Right forelimb (tissue), 1 donor: ENCODE measurements at regions not wholly inside any gene's neighbourhood (a gene's known extent, or its start where the extent isn't known, plus 50 kb on each side); places are given as distances from the start of the nearest gene placed in this dataset.

ENCODE experiments used
- DNase-seq: peaks from one replicate; pipeline ENCODE4 v3.0.0-alpha.2; 2018

DNA sequence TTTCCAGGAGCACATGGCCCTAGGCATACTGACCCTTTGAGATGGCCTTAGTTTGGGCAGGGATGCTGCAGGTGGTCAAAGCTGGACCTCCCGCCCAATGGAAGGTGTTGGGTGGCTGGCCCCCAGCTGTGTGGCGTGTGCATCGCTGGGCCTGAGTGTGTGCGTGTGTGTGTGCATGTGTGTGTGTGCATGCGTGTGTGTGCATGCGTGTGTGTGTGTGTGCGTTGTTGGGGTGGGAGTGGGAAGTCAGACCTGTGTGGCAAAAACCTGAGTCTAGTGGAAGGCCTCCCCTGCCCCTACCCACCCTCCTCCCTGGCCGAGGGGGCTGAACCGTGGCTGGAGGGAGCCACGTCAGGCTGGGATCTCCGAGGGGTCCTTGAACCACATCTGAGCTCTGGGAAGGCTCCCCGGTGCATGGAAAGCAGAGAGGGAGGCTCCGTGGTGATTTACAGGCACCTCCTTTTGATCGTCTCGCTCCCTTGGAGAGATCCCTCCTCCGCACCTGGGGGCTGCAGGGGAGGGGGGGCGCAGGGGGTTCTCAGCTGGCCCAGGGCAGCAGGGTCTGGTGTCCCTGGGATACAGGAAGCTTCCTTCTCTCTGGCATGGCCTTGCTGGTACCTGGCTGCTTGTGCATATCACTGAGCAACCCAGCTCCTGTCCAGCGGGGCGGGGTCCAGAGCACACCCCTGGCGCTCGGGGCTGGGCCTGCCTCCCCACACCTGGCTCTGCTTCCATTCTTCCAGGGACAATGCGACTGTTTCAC, 124.7 kb upstream of the WNT4 start:
- DNase-seq, result no peak

DNA sequence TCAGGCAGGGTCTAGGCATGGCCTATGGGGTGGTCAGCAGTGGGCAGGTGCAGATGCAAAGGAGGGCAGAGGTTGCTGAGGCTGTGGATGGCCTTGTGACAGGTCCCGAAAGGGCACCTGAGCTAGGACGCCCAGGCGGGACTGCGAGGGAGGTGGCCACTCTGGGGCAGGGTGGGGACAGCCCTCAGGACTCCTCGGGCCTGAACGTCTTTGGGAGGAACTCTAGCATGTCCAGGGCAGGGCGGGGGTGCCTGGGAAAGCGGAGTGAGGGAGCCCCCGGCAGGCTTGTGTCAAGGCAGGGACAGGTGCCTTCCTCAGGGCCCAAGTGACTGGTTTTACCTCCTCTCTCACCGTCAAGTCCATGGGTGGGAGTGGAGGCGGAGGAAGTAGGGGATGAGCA, 125.4 kb upstream of the WNT4 start:
- DNase-seq, result no peak

DNA sequence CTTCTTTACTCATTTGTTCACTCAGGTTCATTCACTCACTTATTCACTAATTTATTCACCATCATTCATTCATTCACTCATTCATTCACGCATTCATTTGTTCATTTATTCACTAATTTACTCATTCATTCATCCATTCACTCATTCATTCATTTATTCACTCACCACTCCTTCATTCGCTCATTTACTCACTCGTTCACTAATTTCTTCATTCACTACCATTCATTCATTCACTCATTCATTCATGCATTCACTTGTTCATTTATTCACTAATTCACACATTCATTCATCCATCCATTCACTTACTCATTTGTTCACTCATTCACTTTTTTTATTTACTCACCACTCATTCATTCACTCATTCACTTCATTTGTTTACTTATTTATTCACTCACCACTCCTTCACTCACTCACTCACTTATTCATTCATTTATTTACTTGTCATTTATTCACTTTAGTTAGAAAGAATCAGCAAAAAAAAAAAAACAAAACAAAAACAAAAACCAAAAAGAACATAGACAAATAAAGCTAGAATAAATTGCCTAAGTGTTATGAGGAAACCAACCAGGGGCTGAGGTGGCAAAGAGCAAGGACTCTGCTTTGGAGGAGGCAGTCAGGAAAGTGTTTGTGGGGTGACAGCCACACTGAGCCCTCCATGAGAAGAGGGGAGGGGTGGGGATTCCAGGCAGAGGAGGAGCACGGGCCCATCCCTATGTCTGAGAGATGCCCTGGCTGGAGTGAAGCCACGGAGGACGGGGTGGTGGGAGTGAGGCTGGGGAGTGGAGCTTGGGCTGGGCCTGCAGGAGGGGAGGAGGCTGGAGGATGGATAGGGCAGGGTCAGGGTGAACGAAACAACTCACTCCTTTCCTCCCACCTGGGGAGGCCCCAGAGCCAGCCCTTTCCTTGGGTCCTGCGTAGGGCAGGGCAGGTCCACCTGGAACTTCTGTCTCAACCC, 129.2 kb upstream of the WNT4 start:
- DNase-seq, result no peak

DNA sequence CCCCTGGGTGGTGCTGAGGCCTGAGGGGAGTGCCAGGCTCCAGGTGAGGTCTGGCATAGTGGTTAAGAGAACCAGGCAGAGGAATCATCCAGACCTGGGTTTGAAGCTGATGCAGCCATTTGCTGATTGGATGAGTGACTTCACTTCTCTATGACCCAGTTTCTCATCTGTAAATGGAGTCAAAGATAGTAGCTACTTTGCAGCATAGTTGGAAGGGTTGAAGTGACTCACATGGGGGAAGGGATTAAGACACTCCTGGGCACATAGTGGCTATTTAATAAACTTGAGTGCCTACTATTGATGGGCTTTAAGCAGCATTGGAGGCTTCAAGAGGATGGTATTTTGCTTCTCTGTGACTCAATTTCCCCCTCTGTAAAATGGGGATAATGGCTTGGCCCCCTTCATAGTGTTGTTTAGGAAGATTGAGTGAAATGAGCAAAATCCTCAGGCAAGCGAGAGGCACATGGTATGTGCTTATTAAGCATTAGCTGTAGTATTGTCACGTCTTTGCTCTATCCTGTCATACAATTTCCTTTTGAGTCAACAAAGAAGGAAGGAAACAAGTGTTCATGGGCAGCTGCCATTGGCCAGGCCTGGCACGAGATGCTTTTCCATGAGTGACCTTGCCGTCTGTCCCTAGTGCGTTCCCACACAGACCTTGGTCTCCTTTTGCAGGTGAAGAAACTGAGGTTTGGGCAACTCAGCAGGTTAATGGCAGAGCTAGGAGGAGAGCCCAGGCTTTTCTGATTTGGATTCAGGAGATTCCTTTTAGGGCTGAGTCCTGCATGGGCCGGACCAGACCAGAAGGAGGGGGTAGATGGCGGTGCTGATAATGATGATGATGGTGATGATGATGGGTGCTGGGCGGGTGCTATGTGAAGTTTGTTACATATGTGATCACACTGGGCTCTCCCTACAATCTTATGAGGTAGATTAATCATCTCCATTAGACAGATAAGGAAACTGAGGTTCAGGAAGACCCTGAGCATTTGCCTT, 131.1 kb upstream of the WNT4 start:
- no peak for DNase-seq

DNA sequence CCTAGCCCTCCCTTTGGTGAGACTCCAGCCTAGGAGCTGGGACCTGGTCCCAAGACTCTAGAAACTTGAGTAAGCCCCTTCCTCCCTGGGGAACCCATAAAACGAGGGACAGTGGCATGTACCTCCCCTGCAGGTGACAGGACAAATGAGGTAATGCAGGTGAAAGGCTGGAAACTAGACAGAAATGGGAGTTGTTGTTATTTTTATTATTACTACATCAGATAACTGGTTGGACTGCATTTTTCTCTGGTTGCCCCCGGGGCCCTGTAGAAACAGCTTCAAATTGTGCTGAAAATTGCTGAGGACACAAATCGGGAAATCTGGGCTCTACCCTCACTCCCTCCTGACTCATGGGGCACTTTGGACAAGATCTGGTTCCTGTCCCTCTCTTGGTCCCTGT, 132.3 kb upstream of the WNT4 start:
- DNase-seq, result no peak

DNA sequence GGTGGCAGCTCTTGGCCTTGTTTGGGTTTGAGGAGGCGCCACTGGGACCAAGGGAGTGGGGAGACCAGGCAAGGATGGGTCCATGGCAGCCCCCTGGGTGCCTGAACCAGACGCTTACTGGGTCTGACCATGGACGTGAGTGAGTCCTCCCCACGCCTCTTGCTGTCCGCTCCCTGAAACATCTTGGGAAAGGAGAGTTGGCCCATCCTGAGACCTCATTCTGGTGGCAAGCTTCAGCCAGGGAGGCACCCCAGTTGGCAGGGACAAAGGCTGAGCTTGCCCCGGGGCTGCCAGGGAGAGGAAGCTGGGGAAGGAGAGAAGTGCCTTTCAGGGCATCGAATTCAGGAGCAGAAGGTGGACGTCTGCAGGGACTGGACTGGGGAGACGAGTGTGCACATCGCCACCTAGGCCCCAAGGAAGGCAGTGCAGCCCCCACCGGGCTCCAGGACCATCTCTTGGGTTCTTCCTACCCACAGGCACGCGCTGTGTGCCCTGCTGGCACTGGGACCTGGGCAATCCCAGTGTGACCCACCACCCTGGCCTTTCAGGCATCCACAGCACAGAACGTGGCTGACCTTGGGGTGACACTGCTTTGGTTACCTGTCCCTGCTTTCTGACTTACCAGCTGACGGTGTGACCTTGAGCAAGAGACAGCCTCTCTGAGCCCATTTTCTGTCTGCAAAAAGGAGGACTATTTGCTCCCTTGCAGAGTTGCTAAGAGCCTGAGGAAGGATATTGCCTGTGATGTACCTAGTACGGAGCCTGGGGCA, 132.9 kb upstream of the WNT4 start:
- peak; percentile 78 for DNase-seq

DNA sequence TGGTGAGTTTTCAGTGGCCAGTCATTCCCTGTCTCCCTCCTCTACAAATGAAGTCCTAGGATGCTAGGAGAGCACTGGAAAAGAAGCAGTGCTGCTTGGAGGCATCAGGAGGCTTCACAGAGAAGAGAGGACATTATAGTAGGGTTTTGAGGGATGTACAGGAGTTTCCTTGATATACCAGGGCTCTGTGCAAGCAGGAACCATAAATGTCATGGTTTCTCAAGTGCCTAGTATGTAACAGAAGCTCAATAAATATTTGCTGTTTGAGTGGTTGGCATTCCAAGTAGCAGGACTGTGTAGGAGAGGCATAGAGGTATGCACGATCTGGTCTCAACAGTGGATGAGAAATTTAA, 133.5 kb upstream of the WNT4 start:
- no peak for DNase-seq

DNA sequence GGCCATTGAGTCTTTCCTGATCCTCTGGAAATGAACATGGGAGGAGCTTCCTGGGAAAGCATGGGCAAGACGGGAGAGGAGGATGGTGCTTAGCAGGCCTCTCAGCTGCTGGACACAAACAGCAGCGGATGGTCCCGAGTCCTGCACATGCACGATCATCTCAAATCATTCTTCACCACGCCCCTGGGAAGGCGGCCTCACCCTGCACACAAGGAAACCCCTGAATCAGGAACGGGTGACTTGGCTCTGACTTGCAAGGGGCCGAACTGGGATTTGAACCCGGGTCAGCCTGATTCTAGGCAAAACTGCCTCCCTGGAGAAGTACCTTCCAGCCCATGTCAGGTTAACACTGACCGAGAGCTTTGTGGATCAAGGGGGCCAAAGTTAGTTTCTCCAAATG, 134.8 kb upstream of the WNT4 start:
- DNase-seq, result no peak

DNA sequence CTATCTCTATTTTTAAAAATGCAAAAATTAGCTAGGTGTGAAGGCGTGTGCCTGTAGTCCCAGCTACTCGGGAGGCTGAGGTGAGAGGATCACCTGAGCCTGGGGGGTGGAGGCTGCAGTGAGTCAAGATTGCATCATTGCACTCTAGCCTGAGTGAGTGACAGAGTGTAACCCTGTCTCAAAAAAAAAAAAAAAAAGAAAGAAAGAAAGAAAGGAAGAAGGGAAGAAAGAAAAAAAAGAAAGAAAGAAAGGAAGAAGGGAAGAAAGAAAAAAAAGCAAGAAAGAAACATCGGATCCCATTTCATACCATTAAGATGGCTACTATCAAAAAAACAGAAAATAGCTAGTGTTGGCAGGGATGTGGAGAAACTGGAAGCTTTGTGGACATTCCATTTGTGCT, 136.8 kb upstream of the WNT4 start:
- DNase-seq, result no peak

DNA sequence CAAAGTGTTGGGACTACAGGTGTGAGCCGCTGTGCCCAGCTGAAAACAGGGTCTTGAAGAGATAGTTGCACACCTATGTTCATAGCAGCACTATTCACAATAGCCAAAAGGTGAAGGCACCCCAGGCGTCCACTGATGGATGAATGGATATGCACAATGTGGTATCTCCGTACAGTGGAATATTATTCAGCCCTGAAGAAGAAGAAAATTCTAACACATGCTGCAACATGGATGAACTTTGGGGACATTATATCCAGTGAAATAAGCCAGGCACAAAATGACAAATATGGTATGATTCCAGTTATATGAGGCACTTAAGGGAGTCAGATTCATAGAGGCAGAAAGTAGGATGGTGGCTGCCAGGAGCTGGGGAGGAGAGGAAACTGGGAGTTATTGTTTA, 137.6 kb upstream of the WNT4 start:
- peak; percentile 6 for DNase-seq

DNA sequence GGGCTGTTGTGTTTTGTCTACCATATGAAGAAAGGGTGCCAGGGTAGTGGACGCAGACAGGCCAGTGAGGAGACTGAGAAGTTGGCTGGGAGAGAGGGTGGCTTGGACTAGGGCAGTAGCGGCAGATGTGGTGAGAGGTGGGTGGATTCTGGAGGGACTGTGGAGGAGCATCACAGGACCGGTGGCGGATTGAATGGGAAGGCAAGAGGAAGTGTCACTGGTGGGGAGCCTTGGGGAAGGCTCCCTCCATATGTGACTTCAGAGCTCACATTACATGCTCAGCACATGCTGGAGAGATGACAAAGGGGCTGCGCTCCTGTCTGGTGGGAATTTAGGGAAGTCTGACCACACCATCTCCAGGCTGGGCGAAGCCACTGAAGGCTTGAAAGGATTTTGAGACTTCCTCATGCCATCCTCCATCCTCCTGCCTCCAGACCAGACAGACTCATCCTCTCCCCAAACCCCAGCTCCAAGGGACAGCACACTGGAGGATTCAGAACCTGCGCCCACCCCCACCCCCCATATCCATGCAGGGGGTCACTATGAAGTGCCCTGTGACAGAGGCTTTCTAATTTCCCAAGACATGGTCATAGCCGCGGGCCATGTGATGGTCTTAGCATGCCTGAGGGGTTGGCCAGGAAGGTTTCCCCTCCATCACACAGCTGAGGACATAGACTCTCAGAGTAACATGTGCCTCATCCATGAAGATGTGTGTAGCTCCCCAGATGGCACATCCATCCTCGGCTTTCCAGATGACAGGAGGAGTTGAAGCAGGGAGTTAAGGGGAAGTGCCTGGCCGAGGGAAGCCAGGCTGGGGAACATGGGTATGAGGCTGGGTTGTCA, 138.8 kb upstream of the WNT4 start:
- DNase-seq, result peak; percentile 32

DNA sequence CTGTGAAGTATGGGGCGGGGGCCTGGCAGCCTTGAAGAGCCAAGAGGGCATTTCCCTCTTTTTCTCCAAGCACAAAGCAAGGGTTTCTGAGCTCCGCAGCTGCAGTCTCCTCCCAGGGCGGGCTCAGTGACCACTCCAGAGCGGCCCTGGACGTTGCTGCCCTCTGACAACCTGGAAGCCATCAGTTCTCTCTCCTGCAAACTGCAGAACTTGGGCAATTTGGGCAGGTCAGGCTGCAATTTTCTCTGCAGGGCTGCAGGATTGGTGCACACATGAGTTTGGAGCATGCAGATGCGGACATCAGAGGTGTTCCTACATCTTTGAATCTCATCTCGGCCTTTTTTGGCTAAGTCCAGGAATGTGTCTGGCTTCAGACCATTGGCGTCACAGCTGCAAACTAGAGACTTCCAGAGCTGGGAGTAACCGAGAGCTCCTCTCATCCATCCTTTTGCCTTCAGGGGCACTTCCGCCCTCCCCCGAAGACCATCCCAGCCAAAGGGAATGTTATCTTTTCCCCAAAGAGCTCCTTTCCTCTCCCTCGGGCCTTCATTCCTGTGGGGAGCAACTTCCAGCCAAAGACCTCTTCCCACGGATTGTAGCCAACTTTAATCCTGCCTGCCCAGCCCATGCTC, 139.6 kb upstream of the WNT4 start:
- DNase-seq, result peak; percentile 36

DNA sequence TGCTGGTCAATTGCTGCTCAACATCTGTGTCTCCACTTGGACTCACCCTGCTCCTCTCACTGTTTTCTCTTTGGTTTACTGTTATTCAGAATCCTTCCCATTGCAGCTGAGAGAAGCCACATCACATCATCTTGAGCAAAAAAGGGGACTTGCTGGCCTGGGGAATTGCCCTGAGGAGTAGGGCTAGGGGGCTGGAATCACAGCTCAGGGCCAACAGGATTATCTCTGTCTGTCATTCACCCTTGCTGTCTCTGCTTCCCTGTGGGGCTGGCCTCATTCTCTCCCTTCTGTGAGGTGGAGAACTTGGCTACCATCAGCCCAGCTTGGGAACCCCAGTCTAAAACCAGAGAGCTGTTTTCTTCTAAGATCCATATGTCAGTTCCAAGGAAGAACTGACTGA, 140.7 kb upstream of the WNT4 start:
- peak; percentile 16 for DNase-seq

DNA sequence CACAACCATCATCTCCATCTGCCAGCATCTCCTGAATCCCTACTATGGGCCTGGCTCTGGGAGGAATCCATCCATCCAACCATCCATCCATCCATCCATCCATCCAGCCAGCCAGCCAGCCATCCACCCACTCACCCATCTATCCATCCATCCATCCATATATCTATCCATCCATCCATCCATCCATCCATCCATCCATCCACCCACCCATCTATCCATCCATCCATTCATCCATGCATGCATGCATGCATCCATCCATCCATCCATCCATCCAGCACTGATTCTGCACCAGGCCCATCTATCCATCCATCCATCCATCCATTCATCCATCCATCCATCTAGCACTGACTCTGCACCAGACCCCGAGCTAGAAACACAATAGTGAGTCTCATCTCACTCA, 141.3 kb upstream of the WNT4 start:
- DNase-seq, result no peak

DNA sequence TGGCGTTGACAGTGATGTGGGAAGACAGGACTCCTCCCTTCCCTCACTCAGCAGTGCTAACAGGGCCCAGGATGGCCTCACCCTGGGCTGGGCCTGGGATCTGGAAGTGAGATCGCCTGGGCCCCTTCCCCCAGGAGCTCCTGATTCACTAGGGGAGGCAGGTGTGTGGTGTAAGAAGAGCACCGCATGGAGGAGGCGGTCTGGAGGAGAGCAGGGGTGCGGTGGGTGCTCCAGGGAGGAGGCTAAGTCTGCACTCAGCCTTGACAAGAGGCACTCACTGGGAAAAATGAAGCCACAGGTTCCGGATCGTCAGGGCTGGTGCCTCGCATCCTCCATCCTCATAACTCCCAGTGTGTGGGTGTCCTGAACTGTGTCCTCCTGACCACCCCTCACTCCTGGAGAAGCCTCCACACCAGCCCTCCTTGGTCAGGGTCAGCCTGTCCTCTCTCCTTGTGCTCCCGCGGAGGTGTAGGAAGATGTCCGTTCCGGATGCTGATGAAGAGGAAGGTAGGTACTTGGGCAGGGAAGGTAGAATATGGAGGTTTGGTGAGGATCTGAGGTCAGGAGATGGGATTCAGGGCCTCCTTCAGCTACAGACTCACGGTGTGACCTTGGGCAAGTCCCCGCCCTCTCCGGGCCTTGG, 142.1 kb upstream of the WNT4 start:
- DNase-seq, result no peak

DNA sequence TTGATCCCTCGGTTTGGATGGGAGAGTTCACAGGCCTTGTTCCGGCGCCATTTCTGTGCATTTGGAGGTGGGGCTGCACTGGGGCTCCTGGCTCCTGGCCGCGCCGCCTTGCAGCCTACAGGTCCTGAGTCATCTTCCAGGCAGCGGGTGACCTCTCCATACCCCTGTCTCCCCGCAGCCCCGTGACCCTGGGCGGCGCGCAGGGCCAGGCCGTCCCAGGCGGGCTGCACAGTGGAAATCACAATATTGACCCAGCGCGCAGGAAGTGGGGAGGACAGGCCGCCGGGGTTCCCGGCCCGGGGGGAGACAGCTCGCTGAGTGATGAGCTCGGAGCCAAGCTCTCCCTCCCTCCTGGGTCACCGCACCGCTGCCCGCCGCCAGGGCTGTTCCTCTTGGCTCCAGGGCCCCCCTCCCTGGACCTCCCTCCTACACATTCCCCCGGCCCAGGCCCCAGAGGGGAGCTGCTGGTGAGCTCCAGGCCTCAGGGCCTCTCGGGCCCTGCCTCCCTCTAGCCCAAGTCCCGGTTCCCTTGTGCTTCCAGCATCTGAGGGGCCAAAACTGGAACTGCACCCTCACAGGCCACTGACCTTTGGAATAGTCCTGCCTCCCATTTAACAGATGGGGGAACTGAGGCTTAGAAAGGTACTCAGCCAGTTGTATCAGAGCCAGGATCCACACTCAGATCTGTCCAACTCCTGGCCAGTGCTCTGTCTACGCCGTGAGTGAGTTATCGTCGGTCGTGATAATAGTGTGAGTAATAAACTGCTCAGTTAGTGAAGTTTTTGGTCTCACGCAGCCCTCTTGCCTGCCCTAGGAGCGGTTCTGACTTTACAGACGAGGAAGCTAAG, 142.9 kb upstream of the WNT4 start:
- DNase-seq, result no peak

DNA sequence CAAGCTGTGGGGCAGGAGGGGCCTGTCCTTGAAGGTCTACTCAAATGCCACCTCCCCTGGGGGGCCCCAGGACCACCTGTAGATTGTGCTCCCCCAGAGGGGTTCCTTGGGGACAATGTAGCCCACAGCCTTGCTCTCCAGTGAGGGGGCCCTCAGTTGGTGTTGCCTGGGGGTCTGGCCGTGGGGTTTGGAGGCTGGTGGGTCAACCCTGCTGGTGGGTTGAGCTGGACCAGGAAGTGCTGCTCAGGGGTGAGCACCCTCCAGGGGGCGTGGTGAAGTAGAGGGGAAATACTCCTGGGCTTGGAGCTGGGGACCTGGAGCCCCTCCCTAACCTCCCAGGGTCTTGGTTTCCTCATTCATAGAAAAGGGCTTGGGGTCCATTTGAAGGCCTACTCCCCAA, 143.6 kb upstream of the WNT4 start:
- DNase-seq, result no peak

DNA sequence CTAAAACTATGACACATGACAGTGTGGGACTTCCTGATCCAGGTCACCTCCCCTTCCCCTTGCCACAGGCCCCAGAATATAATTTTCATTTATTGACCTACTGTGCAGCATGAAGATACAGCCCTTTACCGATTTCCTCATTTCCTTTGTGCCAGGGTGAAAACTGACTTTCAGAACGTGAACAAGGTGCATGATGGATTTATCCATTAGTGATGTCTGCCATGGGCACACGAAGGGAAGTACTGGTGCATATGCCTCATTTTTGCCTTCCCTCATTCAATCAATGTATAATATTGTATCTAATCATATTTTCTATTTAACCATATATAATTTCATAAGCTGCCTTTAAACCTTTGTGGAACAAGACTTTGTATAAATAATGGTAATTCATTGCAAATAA, 144.4 kb upstream of the WNT4 start:
- DNase-seq, result no peak

DNA sequence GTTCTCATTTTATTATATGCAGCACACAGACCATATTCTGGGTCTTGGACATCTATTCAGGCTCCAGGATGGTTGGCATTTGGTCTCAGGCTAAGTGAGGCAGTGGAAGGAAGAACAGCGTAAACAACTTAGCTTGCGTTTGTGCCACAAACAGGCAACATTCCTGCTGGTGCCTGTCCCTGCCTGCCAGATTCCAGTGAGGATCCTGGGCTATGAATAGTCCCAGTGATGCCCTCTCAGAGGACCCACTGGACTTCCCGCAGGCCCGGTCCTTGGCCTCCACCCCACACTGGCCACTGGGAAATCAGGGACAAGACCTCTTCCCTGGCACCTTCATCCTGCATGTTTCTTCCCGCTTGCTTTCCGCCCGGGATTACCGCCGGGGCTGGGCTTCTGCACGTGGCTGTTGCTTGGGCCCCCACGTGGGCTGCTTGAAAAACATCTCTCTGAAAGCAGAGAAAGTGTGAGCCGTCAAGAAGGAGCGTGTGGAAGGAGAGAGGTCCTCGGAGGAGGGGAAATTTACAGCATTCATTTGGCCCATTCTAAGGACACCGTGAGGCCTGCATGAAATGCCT, 145.1 kb upstream of the WNT4 start:
- DNase-seq, result no peak
